ENCODE measurements at regions not wholly inside any gene's neighbourhood (a gene's known extent, or its start where the extent isn't known, plus 50 kb on each side); places are given as distances from the start of the nearest gene placed in this dataset.

GRCh38 chr17:77485089-77485833, 344.5 kb downstream of the SEC14L1 start (continued):
- no peak for TF ChIP-seq CTCF (IDR thresholded peaks at IDR 0.05; ENCODE audit: control extremely low read depth in 1 of 3, insufficient read depth in 1 of 3, low read depth in 1 of 3, low read length in 3 of 3)
- TF ChIP-seq POU5F1 (IDR thresholded peaks at IDR 0.05; ENCODE audit: low read depth, low read length), result no peak
- TF ChIP-seq GABPA (IDR thresholded peaks at IDR 0.05; ENCODE audit: borderline replicate concordance, insufficient read depth, low read length), result no peak
- TF ChIP-seq SIRT6 (IDR thresholded peaks at IDR 0.05; ENCODE audit: low read length), result no peak
- no peak for TF ChIP-seq BRCA1 (IDR thresholded peaks at IDR 0.05; ENCODE audit: low read depth, low read length)
- TF ChIP-seq EP300 (IDR thresholded peaks at IDR 0.05; ENCODE audit: borderline replicate concordance in 1 of 2, low read depth in 2 of 2, low read length in 2 of 2), result no peak
- TF ChIP-seq TEAD4 (IDR thresholded peaks at IDR 0.05; ENCODE audit: low read depth, low read length), result no peak
- no peak for TF ChIP-seq CTBP2 (IDR thresholded peaks at IDR 0.05; ENCODE audit: borderline replicate concordance, insufficient read depth, insufficient read length, low read length)
- TF ChIP-seq YY1 (IDR thresholded peaks at IDR 0.05; ENCODE audit: low read depth, low read length), result no peak
- TF ChIP-seq NRF1 (IDR thresholded peaks at IDR 0.05; ENCODE audit: low read depth, low read length), result no peak
